GM18867 (cell line): ENCODE measurements at regions not wholly inside any gene's neighbourhood (a gene's known extent, or its start where the extent isn't known, plus 50 kb on each side); places are given as distances from the start of the nearest gene placed in this dataset.
"Not testable (repeated sequence)": the region's sequence is repeated elsewhere in the genome, so short reads cannot be mapped to it uniquely, and the experiment has no call there.

Source experiments
- ATAC-seq: cut with Tn5 transposase; IDR thresholded peaks from one replicate; pipeline ENCODE4 v1.9.1; 2021; ENCODE audit warnings: mild to moderate bottlenecking, moderate library complexity; ENCODE audit not compliant: unreplicated experiment

DNA sequence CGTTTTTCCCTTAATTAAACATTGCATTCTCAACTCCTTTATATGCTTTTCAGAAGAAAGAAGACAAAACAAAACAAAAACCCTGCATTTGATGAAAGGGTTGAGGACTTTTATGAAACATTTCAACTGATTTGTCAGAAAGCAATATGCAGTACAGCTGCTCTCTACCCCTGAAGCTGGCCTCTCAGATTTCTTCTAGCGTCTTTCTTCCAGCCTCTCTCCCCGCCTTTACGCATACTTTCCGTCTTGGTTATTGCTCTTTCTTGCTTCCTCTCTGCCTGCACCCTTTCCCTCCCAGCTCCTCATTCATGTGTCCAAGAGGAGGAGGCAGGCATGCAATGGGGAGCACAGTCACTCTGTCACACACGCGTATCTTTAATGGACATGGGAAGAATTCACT is 91.0 kb upstream of the COL1A2 start:
- ATAC-seq, result no peak

DNA sequence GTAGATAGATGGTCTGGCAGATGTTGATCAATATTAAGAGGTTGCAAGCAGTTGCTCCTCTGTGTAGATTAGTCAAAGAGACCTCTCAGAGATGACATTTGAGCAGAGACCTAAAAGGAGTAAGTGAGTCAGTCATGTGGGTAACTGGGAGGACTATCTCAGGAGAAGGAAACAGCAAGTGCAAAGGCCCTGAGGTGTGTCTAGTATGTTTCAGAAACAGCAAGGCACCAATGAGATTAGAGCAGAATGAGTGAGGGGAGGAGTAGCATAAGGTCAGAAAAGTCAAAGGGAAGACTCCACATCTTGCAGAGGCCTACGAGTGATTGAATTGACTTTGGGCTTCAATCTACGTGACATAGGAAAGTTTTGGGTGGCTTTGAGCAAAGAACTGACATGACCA is 89.8 kb upstream of the COL1A2 start:
- ATAC-seq, result no peak

DNA sequence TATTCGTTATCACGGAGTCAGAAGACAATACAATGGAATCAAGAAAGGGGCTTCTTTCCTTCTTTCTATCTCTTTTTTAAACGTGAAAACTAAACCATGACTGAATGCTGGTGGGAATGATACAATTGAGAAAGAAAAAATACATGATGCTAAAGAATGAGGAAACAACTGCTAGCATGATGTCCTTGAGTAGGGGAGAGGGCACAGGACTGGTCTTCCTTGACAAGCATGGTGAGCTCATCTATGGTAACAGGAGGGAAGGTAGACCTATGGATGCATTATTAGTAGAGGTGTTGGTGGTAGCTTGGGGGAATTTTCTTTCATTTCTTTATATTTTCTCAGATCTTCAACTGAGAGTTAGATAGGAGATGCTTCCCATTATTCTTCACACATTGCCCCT is 88.9 kb upstream of the COL1A2 start:
- no peak for ATAC-seq

DNA sequence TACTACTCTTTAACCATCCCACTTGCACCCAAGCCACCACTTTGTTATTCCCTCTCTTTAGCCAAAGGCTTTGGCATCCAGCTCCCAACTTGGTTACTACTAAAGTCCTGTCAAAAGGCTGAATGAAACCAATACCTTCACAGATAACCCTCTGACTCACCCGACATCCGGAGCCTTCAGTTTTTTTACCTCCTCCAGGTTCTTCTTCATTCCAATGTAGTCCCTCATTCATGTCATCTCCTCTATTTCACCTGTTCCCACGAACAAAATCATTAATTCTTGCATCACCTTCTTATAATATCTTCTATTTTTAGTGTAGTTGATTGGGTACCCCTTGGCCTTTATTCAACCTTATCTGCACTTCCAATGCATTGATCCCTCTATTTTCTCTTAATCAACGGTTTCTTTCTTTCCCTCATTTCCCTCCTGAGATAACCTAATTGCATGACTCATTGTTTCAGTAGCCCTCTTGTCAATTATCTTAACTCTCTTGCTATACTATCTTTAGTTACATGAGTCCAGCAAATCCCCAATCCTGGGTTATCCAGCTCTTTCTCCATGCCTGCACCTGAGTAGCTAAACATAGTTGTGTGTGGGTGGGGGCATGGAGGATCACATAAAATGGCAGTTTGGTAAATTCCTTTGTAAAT is 87.2 kb upstream of the COL1A2 start:
- ATAC-seq, result no peak

DNA sequence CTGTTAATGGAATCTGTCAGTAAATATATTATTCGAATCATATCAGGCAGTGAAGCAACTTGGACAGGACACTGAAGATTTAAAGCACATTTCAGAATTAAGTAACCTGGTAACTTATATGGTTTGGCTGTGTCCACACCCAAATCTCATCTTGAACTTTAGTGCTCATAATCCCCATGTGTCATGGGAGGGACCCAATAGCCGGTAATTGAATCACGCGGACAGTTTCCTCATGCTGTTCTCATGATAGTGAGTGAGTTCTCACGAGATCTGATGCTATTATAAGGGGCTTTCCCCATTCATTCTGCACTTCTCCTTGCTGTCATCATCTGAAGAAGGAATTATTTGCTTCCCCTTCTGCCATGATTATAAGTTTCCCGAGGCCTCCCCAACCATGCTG is 83.2 kb upstream of the COL1A2 start:
- ATAC-seq, result no peak

DNA sequence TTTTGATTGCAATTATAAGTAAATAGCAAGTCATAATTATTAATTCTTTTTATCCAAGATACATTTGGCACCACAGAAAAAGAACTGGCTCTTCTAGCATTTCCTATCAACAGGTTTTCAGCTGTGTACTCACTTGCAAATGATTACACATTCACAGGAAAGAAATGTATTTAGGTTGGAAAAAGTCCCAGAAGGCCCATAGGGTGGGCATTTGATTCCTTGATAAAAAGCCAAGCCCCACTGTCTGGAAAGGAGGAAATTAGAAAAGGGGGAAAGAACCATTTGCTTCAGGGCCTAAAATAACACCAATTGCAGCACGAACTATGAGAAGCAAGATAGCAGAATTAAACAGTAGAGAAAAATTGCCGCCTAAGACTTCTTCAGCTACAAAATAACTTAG is 80.8 kb upstream of the COL1A2 start:
- no peak for ATAC-seq

DNA sequence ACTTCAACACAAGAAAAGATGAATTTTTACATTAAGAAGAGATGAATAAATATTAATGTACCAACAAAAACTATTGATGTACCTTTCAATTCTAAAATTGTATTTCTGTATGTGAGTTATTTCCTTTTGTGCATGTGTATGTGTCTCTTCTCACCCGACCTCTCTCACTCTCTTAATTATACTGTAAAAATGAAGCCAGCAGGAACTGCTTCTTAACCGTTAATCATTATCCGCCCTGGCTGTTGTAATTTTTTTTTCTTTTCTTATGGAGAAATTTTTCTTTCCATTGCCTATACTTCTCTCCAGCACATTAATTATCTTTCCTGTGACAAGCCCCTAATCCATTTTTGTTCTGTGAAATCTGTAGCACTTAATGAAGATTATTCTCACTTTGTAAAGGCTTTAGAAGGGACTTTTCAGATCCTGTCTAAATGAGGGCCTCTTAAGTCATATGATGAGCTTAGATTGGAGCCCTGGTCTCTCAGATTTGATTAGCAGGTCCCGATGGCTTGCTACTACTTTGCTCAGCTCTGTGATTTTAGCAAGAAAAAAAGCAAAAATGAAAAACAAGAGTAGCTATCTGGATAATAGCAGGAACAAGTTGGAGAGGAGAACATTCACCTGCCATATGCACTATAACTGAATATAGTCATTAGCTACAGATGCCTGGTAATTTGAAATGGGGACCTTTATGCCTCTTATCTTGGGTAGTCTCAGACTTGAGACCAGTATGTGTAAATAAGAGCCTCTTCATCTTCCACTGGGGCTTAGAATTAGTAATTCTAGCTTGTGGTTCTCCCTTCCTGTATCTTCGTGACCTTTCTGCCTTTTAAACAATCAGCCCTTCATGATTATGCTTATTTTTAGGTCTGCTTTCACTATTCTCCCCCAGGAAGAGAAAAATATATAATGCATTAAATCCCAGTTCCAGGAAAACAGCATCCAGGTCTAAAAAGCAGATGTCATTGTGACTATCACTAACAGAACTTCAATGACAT is 80.0 kb upstream of the COL1A2 start:
- ATAC-seq, result no peak

DNA sequence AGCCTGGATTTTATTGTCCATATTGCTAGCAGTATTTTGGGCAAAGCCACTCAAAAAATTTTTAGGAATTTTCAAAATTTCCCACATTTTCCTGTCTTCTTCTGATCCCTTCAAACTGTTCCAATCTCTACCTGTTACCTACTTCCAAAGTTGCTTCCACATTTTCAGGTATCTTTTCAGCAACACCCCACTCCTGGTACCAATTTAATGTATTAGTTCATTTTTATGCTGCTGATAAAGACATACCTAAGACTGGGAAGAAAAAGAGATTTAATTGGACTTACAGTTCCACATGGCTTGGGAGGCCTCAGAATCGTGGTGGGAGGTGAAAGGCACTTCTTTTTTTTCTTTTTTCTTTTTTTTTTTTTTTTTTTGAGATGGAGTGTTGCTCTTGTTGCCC is 73.6 kb upstream of the COL1A2 start:
- ATAC-seq, result not testable (repeated sequence)

DNA sequence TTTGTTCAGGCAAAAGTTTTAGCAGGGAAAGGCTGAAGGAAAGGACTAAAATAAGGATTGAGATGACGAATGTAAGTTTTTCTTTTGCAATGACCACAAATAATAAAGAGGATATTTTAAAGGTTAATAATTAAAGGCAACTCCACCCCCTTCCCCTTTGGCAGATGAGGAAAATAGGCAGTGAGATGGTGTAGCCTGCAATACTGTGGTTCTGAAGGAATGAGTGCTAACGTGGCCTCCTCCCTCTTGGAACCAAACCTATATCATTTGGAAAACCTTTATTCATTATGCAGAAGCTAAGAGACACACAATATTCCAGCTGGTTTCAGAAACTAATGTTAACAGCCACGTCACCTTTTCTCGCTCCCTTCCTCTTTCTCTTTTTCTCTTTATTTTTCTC is 70.9 kb upstream of the COL1A2 start:
- ATAC-seq, result no peak

DNA sequence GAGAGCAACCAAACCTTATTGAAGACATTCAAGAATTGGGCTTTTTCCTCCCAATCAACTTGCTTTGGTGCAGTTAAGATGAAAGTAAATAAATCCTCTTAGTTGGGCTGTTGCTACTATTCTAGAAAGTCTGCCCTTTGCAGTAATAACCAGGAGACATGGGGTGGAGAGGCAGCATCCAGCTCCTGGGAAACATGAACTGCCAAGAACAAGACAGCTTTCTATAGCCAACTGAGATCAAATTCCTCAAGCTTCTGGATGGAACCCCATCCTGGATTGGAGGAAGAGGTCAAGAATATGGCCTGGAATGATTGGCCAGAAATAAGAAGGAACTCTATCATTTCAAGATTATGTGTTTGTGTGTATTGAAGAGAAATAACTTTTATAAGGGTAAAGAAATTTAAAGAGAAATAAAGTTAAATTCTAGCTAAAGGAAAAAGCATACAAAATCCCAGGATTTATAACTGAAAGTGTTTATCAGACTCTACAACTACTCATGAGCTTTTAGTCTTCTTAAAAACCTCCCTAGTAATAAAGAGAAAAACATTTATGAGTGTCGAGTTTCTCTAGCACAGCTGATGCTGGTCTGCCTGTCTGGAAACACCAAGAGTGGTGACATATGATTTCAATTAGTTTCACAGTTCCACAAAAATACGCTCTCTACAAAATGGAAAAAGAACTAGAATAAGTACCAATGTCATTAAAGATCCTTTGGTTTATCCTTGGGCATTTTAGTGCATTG is 70.1 kb upstream of the COL1A2 start:
- no peak for ATAC-seq

DNA sequence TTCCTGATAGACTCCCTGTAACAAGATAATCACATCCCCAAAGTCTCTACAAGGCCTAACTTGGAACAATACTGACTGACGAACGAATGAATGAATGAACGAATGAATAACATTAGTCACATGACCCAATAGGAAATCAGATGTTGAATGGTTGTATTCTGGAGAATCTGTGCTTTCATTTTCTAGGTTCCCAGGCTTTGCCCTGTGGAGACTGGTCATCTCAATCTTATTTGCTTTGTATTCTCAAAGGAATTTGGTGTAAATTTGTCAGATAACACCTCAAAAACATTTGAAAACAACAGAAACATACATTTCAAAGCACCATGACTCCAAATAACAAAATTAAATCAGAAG is 69.6 kb upstream of the COL1A2 start:
- ATAC-seq, result no peak

DNA sequence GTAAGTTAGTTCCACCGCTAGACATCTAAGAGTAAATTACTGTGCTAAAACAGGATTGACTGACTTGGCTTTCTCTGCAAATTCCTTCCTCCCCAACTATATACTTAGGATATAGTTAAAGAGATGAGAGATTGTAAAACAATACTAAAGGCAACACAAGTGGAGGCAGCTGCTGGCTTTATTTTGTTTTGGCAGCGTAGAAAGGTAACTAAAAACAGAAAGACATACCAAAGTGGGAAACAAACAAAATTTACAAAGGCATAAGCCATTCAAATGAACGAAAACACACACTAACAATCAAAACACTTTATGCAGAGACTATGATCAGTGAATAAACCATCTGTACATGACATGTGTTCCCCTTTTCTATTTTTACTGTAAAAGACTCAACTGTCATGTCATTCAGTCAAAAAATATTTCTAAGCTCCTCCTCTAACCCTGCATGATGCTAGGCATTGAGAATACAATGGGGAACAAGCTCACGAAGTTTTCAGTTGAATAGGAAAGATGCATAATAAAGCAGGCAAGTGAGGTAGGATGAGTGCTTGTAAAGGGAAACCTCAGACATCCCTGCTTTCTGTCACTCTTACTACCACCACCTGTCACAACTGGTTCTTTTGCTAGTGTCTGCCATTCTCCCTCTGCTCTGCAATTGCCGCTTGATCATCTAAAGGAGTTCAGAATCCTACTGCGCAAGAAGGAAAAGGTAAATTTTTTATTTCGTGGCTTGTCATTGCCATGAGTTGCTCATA is 64.2 kb upstream of the COL1A2 start:
- no peak for ATAC-seq

DNA sequence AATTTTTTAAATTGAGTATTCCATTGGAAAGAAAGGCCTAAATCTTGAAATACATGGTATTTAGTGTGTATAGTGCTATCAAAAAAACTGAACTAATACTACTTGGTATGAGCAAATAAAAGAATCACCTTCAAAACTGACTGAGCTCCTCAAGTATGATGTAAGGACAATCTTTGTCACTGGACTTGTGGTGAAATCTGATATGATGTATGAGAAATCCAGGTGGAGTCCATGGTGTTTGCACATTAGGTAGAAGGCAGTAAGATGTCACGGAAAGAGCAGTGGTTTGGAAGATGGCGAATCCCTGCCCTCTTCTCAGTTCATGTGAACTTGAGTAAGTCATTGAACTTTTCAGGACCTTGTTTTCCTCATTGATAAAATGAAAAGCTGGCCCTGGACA is 62.1 kb upstream of the COL1A2 start:
- ATAC-seq, result no peak

DNA sequence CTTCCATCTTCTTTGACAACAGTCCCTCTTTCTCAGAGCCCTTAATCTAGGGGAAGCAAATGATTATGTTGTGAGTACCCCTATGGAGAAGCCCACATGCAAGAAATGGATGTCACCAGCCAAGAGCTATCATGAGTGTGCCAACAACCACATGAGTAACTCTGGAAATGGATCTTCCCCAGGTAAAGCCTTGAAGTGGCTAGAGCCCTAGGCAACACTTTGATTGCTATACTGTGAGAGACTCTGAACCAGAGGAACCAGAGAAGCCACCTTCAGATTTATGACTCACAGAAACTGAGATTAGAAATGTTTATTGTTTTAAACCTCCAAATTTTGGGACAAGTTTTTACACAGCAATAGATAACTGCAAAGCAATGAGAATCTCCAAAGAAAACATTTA is 60.9 kb upstream of the COL1A2 start:
- ATAC-seq, result no peak

DNA sequence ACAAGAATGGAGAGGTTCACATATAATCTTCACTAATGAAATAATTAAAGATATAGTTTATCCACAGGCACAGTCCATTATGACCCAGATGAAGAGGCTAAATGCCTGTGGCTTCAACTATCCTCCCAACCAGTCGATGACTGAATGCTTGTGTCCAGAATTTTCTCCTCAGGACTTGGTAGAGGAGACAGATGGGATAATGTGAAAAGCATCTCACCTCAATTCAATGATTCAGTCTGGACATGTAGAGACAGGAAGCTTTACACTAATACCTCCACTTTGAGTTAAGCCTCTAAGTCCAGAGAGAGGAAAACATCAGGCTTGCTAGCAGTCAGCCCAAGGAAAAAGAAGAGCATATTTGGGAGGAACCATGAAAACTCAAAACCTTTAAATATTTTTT is 59.1 kb upstream of the COL1A2 start:
- ATAC-seq, result no peak

DNA sequence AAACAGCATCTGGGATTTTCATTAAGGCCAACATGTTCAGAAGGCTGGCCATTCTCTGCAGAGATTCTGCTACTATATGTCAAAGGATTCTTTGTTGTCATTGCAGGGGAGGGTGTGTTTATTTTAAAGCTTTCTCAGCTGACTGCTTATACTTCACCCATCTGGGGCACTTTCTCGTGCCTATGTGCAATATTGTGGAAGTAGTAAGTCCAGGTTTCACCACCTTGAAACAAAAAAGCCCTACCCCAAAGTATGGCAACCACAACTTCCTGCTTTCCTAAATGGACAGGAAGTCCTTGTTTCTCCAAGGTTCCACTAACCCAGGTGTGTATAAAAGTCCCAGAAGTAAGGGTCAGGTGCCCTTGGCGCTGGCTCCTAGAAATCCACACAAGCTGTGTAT is 58.7 kb upstream of the COL1A2 start:
- ATAC-seq, result no peak

DNA sequence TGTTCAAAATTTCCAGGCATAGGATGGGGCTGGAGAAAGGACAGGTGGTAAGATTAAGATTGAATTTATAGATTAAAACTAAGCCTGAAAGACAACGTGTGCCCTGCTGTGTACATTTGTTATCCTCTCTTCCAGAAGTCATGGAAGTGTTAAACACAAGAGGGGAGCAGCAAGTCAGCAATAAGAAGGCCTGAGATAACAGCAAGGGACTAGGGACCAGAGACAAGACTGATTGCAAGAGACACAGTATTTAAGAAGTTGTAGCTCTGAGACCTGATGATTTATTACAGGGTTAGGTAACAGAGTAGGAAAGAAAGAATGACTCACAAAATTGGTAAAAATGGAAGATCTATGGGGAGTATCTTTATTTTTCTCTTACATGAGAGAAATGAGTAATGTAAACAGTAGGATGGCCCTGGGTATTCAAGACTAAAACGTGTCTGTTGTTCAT is 55.7 kb upstream of the COL1A2 start:
- no peak for ATAC-seq

DNA sequence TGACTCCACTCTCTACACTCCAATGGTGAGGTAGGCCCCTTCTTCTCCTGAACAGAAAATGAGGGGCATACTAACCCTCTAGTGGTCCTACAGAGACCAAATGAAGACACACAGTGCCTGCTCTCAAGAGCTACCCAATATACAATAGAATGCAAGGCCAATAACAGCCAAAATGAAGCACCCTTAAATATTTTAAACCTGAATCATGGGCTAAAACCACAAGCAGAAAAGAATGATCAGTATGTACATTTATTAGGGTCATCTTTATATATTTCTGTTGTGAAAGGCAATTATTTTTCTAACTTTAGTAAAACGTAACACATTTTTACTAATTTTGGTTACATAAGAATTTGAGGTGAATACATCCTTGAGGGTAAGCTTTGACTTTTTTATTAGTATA is 49.9 kb upstream of the COL1A2 start:
- no peak for ATAC-seq
